Stimulated activated CD4-positive, alpha-beta T cell treated with anti-CD3 and anti-CD28 coated beads, Interleukin-15, amount 100 ng/mL, for 48 hours (primary cell): ENCODE measurements at regions not wholly inside any gene's neighbourhood (a gene's known extent, or its start where the extent isn't known, plus 50 kb on each side); places are given as distances from the start of the nearest gene placed in this dataset.
"Not testable (repeated sequence)": the region's sequence is repeated elsewhere in the genome, so short reads cannot be mapped to it uniquely, and the experiment has no call there.

Experiments
- DNase-seq, 2 donors: peaks; one replicate each; pipeline ENCODE4 v3.0.0-alpha.2; 2020; ENCODE audit warnings: low read depth in 2 of 2

- no peak for DNase-seq
These were observed 369.9 kb upstream of the NRP1 start for GRCh38 chr10:33704214-33704830.

DNA sequence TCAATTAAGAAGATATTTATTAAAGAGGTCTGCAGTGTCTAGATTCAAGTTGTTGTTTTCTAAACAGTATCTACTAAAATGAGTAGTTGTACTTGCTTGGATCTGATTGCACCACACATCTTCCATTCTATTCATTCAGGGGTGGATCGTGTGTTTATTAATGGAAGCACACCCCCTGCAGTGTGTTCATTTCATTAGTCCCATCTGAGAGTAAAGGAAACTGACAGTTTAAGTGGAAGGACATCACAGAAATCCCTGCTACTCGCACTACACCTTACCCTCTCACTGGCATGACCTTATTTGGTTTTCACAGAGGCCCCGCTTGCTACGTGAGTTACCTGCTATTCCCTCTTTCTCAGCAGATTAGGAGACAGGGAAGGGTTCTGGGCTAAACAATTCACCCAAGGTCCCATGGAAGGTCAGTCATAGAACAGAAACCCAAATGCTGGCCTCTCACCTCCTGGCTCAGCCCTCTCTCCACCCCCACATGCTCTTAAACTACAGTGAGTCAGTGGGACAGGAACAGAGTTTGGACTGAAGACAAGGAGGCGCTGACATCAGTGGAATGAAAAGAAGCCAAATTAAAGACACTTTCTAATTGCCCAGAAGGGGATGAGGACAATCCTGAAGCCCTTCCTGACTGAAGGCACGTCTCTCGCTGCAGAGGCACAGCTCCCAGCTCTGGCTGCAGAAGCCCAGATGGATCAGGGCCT, 369.2 kb upstream of the NRP1 start:
- no peak for DNase-seq

GRCh38 chr10:33698033-33698432, 363.6 kb upstream of the NRP1 start:
- no peak for DNase-seq

DNA sequence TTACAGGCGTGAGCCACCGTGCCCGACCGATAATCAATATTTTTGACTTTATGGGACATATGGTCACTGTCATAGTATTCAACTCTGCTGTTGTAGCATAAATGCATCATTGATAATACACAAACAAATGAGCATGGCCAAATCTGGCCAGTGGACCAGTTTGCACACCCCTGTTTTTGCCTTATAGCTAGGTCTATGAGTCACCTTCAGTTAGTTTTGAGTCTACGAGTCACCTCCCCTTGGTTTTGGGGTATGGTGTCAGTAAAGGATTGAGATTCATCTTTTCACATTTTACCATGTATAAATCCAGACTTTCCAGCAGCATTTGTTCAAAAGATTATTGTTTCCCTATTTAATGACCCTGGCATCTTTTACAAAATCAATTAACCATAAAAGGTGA, 362.5 kb upstream of the NRP1 start:
- DNase-seq: no peak

GRCh38 chr10:33695536-33695935, 361.1 kb upstream of the NRP1 start:
- DNase-seq: no peak

GRCh38 chr10:33690536-33690935, 356.1 kb upstream of the NRP1 start:
- DNase-seq: not testable (repeated sequence)

- DNase-seq: no peak
These were observed 354.0 kb upstream of the NRP1 start for GRCh38 chr10:33688506-33688905.

- DNase-seq: no peak
These were observed 349.7 kb upstream of the NRP1 start for GRCh38 chr10:33684211-33684611.

DNA sequence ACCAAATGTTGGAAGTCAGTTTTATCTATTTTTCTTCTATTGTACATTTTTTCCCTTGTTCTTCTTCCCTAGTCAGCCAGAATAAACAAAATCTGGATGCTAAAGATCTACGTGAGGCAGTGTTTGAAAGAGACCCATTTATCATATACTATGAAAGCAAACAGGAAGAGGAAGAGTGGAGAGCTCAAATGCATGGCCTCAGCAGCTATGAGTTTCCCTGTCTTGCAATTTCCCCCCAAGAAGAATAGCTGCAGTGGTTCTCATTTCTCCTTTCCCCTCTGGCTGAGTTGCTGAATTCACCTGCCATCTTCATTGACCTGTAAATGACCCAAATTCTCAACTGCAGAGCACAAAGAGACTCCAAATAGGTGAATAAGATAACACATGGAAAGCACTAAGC, 347.1 kb upstream of the NRP1 start:
- no peak for DNase-seq

DNA sequence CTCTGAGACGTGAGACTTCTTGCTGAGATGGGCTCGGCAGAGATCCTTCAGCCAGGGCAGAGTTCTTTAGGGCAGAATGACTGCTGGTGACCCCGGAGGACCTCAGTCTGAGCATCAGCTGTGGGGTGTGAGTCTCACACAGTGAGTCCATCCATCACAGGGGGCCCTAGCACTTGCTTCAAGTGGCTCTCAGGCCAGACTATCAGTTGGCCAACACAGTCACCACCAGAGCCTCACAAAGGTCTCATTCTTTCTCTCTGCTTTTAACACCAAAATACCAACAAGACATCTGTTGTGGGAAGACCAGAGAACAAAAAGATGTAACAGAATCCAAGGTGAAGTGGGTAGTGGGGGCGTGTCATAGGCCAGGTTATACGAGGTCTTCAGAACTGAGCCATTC, 345.6 kb upstream of the NRP1 start:
- no peak for DNase-seq

GRCh38 chr10:33676606-33677339, 342.3 kb upstream of the NRP1 start:
- DNase-seq: no peak

- no peak for DNase-seq
These were observed 340.6 kb upstream of the NRP1 start for GRCh38 chr10:33674986-33675599.

DNA sequence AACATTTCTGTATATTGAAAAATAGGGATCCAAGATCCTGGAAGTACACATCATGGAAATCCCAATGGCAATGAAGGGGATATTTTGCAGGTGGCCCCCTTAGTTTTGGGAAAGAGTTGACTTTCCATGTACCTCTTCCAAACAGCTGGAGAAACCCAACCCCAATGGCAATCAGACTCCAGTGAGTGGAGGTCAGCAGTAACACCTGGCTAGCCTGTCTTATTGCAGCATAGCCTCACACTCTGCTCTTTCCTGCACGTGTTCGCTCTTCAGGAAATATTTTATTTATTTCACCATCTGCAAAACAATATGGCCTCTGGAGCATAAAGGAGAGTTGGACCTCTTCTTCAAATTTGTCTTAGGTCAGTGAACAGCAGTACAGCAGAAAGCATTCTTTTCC, 340.0 kb upstream of the NRP1 start:
- no peak for DNase-seq

- DNase-seq: no peak
These were observed 339.5 kb upstream of the NRP1 start for GRCh38 chr10:33673839-33674415.

- DNase-seq: no peak
These were observed 335.4 kb upstream of the NRP1 start for GRCh38 chr10:33669904-33670303.

DNA sequence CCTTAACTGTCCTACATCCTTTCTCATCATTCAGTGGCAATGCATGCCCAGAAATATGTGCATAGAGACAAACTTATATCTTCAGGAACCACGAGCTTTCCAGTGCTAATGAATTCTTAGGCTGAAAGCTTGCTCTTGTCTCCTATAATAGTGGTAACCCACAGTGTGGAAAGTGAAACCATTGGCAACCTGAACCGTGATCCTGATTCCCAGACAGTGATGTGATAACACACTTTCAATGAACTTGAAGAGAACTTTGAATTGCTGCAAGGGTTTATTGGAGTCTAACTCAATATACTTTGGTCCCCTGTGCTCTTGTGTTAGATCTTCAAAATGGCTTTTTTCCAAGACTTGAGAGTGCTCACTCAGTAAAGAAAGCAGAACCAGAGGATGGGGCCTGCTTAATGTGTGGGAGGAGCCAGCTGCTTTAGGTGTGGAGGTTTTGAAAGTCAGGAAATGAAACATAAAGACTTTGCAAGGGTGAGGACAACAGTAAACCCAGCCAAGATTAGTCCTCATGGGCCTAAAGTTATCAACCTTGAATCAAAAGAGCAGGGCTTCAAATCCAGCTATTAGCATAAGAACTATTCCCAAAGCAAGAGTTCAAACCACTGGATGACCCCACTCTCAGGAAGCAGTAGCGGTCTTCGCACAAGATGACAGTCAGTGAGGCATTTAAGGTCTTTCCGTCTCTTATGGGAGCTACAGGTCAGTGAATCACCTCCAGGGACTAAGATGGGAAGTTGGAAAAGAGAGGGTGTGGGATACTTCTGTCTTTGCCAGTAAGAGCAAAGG, 332.4 kb upstream of the NRP1 start:
- DNase-seq: no peak

DNA sequence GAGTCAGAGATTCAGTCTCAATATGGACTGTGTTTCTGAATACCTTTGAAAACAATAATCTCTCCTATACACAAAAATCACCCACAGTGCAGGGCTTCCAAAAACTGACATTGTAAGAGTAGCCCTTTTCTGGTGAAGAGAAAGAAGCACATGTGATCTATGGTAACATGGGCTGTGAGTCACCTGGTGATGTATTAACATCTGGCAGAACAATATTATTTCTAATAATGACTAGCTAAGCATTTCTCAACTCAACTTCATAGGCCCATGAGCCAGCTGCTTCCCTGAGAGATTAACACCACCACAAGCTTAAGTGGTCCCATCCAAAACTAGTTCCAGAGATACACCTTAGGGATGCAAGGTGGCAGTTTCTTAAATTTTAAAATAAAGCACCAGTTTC, 331.0 kb upstream of the NRP1 start:
- DNase-seq: no peak

DNA sequence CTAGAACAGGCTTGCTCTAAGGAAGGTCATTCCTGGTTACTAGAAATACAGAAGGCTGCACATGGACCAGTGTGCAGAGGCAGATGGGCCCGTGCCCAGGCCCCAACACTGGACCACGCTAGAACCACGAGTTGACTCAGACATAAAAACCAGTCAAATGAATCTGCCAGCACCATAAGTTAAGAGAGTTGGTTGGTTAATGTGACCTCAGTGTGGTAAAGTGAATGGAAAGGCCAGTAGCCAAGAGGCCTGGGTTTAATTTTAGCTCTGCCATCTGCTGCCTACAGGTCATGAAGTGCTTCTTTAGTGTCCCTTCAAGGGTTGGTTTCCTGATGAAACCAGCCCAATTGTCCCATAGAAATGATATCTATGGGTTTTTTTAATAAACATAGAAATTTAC, 329.6 kb upstream of the NRP1 start:
- no peak for DNase-seq

DNA sequence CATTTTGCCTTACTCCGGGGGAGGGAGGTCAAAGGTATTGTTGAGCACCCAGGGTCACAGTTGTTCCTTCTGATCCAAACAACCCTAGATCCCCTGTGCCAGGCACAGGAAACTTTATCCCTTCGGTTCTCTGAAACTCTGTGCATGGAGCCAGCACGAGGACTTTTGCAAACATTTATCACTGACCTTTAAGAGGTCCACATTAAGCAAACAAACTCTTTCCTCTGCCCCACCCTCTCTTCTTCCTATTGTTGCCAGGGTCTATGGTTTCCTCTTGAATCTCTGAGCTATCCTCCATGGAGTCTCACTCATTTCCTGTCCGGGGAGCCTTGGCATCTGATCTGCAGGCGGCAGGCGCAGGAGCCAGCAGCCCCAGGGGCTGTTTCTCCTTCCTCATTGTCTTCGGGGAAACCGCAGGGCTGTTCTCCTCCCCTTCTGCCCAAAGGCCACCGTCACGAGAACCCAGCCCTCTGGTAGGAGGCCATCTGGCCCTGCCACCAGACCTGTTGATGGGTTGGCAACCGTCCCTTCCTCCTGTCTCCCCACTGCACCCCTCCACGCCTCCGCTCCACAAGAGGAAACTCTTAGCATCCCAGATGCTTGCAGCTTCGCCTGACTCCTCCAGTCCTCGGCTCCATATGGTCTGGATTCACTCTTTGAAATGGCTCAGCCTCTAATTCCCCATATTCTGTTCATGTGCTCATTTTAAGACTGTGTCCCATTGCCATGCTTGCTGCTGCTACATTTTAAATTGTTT, 327.3 kb upstream of the NRP1 start:
- no peak for DNase-seq

- no peak for DNase-seq
These were observed 325.9 kb upstream of the NRP1 start for GRCh38 chr10:33660329-33660728.

GRCh38 chr10:33657913-33658312, 323.4 kb upstream of the NRP1 start:
- DNase-seq: no peak
